Right lung (tissue), 2 donors: ENCODE measurements at regions not wholly inside any gene's neighbourhood (a gene's known extent, or its start where the extent isn't known, plus 50 kb on each side); places are given as distances from the start of the nearest gene placed in this dataset.

Experiments used
- DNase-seq, 2 donors: peaks; one replicate each; pipeline ENCODE4 v3.0.0-alpha.2; 2013

GRCh38 chr2:42959234-42960001 is 167.0 kb upstream of the HAAO start:
- peak; percentile 59 to 69 for DNase-seq

GRCh38 chr2:42958741-42959233 is 166.4 kb upstream of the HAAO start:
- no peak for DNase-seq

GRCh38 chr2:42957861-42958301 is 165.5 kb upstream of the HAAO start:
- DNase-seq = no peak

GRCh38 chr2:42957109-42957860 is 164.9 kb upstream of the HAAO start:
- no peak for DNase-seq

GRCh38 chr2:42954227-42954962 is 162.0 kb upstream of the HAAO start:
- DNase-seq = no peak

- DNase-seq = no peak
Observed at GRCh38 chr2:42953216-42953615, 160.8 kb upstream of the HAAO start.

- no peak for DNase-seq
Observed at GRCh38 chr2:42951263-42951938, 159.0 kb upstream of the HAAO start.

GRCh38 chr2:42949125-42949524 is 156.7 kb upstream of the HAAO start:
- no peak for DNase-seq

GRCh38 chr2:42947809-42948600 is 155.6 kb upstream of the HAAO start:
- no peak for DNase-seq

- DNase-seq = no peak
Observed at GRCh38 chr2:42944779-42945415, 152.5 kb upstream of the HAAO start.

GRCh38 chr2:42942990-42943493 is 150.7 kb upstream of the HAAO start:
- no peak for DNase-seq

GRCh38 chr2:42942214-42942989 is 150.0 kb upstream of the HAAO start:
- DNase-seq = no peak

- no peak for DNase-seq
Observed at GRCh38 chr2:42941633-42942176, 149.3 kb upstream of the HAAO start.

- no peak for DNase-seq
Observed at GRCh38 chr2:42939411-42940206, 147.2 kb upstream of the HAAO start.

GRCh38 chr2:42938671-42939370 is 146.4 kb upstream of the HAAO start:
- DNase-seq = no peak

GRCh38 chr2:42937171-42937875 is 144.9 kb upstream of the HAAO start:
- no peak for DNase-seq
